HCT116 (cell line): ENCODE measurements at regions not wholly inside any gene's neighbourhood (a gene's known extent, or its start where the extent isn't known, plus 50 kb on each side); places are given as distances from the start of the nearest gene placed in this dataset.
A peak's percentile ranks its signal among the peaks of the same experiment; 100 is the strongest.

Experiments
- ATAC-seq: fragments of 200-7000 bp; cut with Tn5 transposase; 2 replicates; pipeline ENCODE4 v1.9.1; 2020; ENCODE audit warnings: mild to moderate bottlenecking, moderate library complexity
- BruUV-seq: library from RNA; stranded (reverse); fragments of 400-500 nt; replicated peaks from 2 replicates; lab custom pipeline; 2021; lab: Mats Ljungman, UMichigan
- CTCF ChIA-PET: fragments of 300-600 bp; sonication (Branson Sonifier 250); formaldehyde crosslinking; loops from one replicate; lab custom pipeline; 2021; ENCODE audit warnings: antibody characterized with exemption; lab: Charles Lee
- POLR2A ChIA-PET: fragments of 300-600, 350-600 bp; sonication (Branson Sonifier 250); formaldehyde crosslinking; loops from one replicate; lab custom pipeline; 2021; ENCODE audit warnings: antibody characterized with exemption; lab: Charles Lee
- RAD21 ChIA-PET, 2 experiments: fragments of 300-600 bp; sonication (Branson Sonifier 250); formaldehyde crosslinking; loops; one replicate each; lab custom pipeline; 2023; ENCODE audit warnings: low total read pairs in 2 of 2; ENCODE audit not compliant: uncharacterized antibody in 2 of 2, unreplicated experiment in 2 of 2, low non-redundant PET in 1 of 2; lab: Charles Lee
- DNase-seq: peaks from one replicate; pipeline ENCODE4 v3.0.0-alpha.2; 2010; ENCODE audit warnings: low read depth, low spot score
- H2AFZ ChIP-seq: fragments of 200-600 bp; shearing (Covaris generic), sonication (generic); 2 replicates; pipeline ENCODE4 v1.6.1; 2017; ENCODE audit warnings: low read depth, mixed run types, mixed read lengths, antibody characterized with exemption, low read length; ENCODE audit not compliant: poor library complexity, severe bottlenecking
- H3K27ac ChIP-seq: 2 replicates; pipeline ENCODE4 v1.5.1; 2012; ENCODE audit warnings: low read depth, low read length
- H3K27me3 ChIP-seq: fragments of 200-600 bp; sonication (generic); 2 replicates; pipeline ENCODE4 v1.6.1; 2016; ENCODE audit warnings: mixed run types, low read length, mixed read lengths; ENCODE audit not compliant: insufficient read depth
- H3K36me3 ChIP-seq, 2 experiments: fragments of 200-500 bp in 1 of 2; fragments of 200-600 bp in 1 of 2; sonication (Bioruptor generic) in 1 of 2; sonication (generic) in 1 of 2; 2 replicates each; pipeline versions ENCODE4 v1.5.1 to v1.6.1; 2014 to 2016; ENCODE audit warnings: low read length in 2 of 2, inconsistent platforms in 1 of 2, mixed read lengths in 1 of 2, mixed run types in 1 of 2; ENCODE audit not compliant: insufficient read depth in 2 of 2, control insufficient read depth in 1 of 2
- H3K4me1 ChIP-seq, 2 experiments: fragments of 200-600 bp in 1 of 2; sonication (generic) in 1 of 2; 2 replicates each; pipeline versions ENCODE4 v1.5.1 to v1.6.1; 2012 to 2017; ENCODE audit warnings: low read length in 2 of 2, inconsistent platforms in 1 of 2, mild to moderate bottlenecking in 1 of 2, mixed read lengths in 1 of 2, mixed run types in 1 of 2, moderate library complexity in 1 of 2; ENCODE audit not compliant: insufficient read depth in 2 of 2, control insufficient read depth in 1 of 2
- H3K4me2 ChIP-seq: fragments of 200-600 bp; sonication (generic); 2 replicates; pipeline ENCODE4 v1.6.1; 2017; ENCODE audit warnings: mixed run types, low read length, mixed read lengths
- H3K4me3 ChIP-seq, 2 experiments: fragments of 200-600 bp in 1 of 2; sonication (generic) in 1 of 2; replicated peaks in 1 of 2; 2 replicates each; pipeline ENCODE4 v1.5.1; 2011 to 2016; ENCODE audit warnings: low read length in 2 of 2, control low read depth in 1 of 2, low read depth in 1 of 2, mild to moderate bottlenecking in 1 of 2, mixed read lengths in 1 of 2, mixed run types in 1 of 2
- H3K79me2 ChIP-seq: fragments of 200-600 bp; sonication (generic); 2 replicates; pipeline ENCODE4 v1.6.1; 2017; ENCODE audit warnings: mild to moderate bottlenecking, mixed run types, low read length, moderate library complexity, mixed read lengths; ENCODE audit not compliant: insufficient read depth
- H3K9ac ChIP-seq: fragments of 200-600 bp; sonication (generic); 2 replicates; pipeline ENCODE4 v1.6.1; 2016; ENCODE audit warnings: low read length, mixed read lengths
- H3K9me2 ChIP-seq: fragments of 200-600 bp; sonication (generic), shearing (Covaris generic); 2 replicates; pipeline ENCODE4 v1.6.1; 2017; ENCODE audit warnings: mixed run types, mild to moderate bottlenecking, moderate library complexity; ENCODE audit not compliant: insufficient read depth
- H3K9me3 ChIP-seq, 2 experiments: fragments of 200-500 bp in 1 of 2; fragments of 200-600 bp in 1 of 2; sonication (Bioruptor generic) in 1 of 2; sonication (generic) in 1 of 2; 2 replicates each; pipeline ENCODE4 v1.6.1; 2014 to 2017; ENCODE audit warnings: low read length in 2 of 2, mixed read lengths in 2 of 2, inconsistent platforms in 1 of 2, low read depth in 1 of 2, mild to moderate bottlenecking in 1 of 2, mixed run types in 1 of 2, moderate library complexity in 1 of 2; ENCODE audit not compliant: control insufficient read depth in 1 of 2, insufficient read depth in 1 of 2
- H4K20me1 ChIP-seq: fragments of 200-600 bp; sonication (generic), shearing (Covaris generic); 2 replicates; pipeline ENCODE4 v1.6.1; 2017; ENCODE audit warnings: mixed run types, mild to moderate bottlenecking, moderate library complexity; ENCODE audit not compliant: insufficient read depth
- CBX3 ChIP-seq: IDR thresholded peaks from 2 replicates; pipeline ENCODE4 v1.6.1; 2012; ENCODE audit warnings: low read depth
- CTCF ChIP-seq, 3 experiments: fragments of 200-600 bp in 1 of 3; sonication (generic) in 1 of 3; IDR thresholded peaks in 2 of 3; conservative IDR thresholded peaks in 1 of 3; 2 replicates each; pipeline ENCODE4 v1.5.1; 2012 to 2017; ENCODE audit warnings: low read depth in 2 of 3, low read length in 2 of 3, antibody characterized with exemption in 1 of 3, borderline replicate concordance in 1 of 3, control low read depth in 1 of 3, mild to moderate bottlenecking in 1 of 3, mixed read lengths in 1 of 3, mixed run types in 1 of 3, moderate library complexity in 1 of 3; ENCODE audit not compliant: insufficient read depth in 1 of 3
- RAD21 ChIP-seq: IDR thresholded peaks from 2 replicates; pipeline ENCODE4 v1.6.1; 2012; ENCODE audit warnings: low read depth, mild to moderate bottlenecking
- ZBTB33 ChIP-seq: IDR thresholded peaks from 2 replicates; pipeline ENCODE4 v1.6.1; 2011; ENCODE audit warnings: mild to moderate bottlenecking, low read length, moderate library complexity; ENCODE audit not compliant: insufficient replicate concordance; ENCODE audit errors: extremely low read depth
- intact Hi-C: fragments of 100-400 bp; cut with micrococcal nuclease; formaldehyde crosslinking; loops from 2 replicates; pipeline ENCODE4 v1.10.0; 2022

- TF ChIP-seq ZBTB33: no peak
- TF ChIP-seq, all 23 proteins: peak for 0
Measured at GRCh38 chr5:101989659-101990058, 306.4 kb downstream of the SLCO4C1 start (continued).

GRCh38 chr5:101977729-101978345 lies 318.2 kb downstream of the SLCO4C1 start:
- Histone ChIP-seq H2AFZ (no peak overlapping the region), H3K9me3 (no peaks in the 10 kb centered on the region), H3K36me3 (no peaks in the 10 kb centered on the region), H3K9ac (no peak overlapping the region), H3K4me1 (no peaks in the 10 kb centered on the region), H3K27ac (no peak overlapping the region), H3K79me2 (no peaks in the 10 kb centered on the region), H3K4me2 (no peak overlapping the region), H3K4me3 (no peak overlapping the region), H4K20me1 (no peaks in the 10 kb centered on the region), H3K9me2 (no peaks in the 10 kb centered on the region), H3K27me3 (no peaks in the 10 kb centered on the region)
- ChIA-PET POLR2A (interaction anchor here (1.1 kb wide), 1 partner anchor 113 kb away, joined by 3 read pairs; no protein-coding TSS in a partner anchor), CTCF (interaction anchor here (0.7 to 1.9 kb wide), 8 partner anchors 8 to 114 kb away, joined by 3 to 13 read pairs (median 4); no protein-coding TSS in a partner anchor), RAD21 (interaction anchor here in 1 of 2 experiments (0.6 kb wide), 1 partner anchor 1062 kb away, joined by 3 read pairs; no protein-coding TSS in a partner anchor)
- intact Hi-C loops: loop anchor here (2.0 to 5.0 kb wide), 2 partner anchors 35 to 1501 kb away; no protein-coding TSS in a partner anchor
- no peak for TF ChIP-seq CBX3
- TF ChIP-seq RAD21: peak; percentile 70
- TF ChIP-seq CTCF (IDR thresholded peaks at IDR 0.05 in 2 of 3, conservative IDR thresholded peaks at IDR 0.05 in 1 of 3; ENCODE audit: borderline replicate concordance in 1 of 3, insufficient read depth in 1 of 3, low read depth in 2 of 3, low read length in 2 of 3): peak; percentile 46 to 73 (median 64); a peak in 5 of 6 replicates
- DNase-seq: peak; percentile 54
- peak; percentile 65 for ATAC-seq
- no TSS peak for BruUV-seq
